SK-MEL-5 (cell line): ENCODE measurements at regions not wholly inside any gene's neighbourhood (a gene's known extent, or its start where the extent isn't known, plus 50 kb on each side); places are given as distances from the start of the nearest gene placed in this dataset.

Experiments
- DNase-seq: peaks from one replicate; pipeline ENCODE4 v3.0.0-alpha.2; 2016; ENCODE audit warnings: low read depth, low spot score
- in situ Hi-C: cut with HindIII; loops from 2 replicates; pipeline ENCODE4 v1.10.0; 2016; ENCODE audit warnings: low sequenced_read_pairs, high pct_unique_total_duplicates, low pct_unique_long_range_greater_than_20kb

- DNase-seq, result no peak
- in situ Hi-C loops, result no loop called here
These were observed 268.8 kb downstream of the CYP26B1 start for GRCh38 chr2:71878626-71879508.

GRCh38 chr2:71877636-71878035 is 270.0 kb downstream of the CYP26B1 start:
- in situ Hi-C loops, result no loop called here
- no peak for DNase-seq

GRCh38 chr2:71876542-71877451 is 270.9 kb downstream of the CYP26B1 start:
- in situ Hi-C loops, result no loop called here
- no peak for DNase-seq

- in situ Hi-C loops, result no loop called here
- DNase-seq, result no peak
These were observed 275.1 kb downstream of the CYP26B1 start for GRCh38 chr2:71872466-71873051.

GRCh38 chr2:71865391-71865965 is 282.2 kb downstream of the CYP26B1 start:
- in situ Hi-C loops, result no loop called here
- DNase-seq, result no peak

GRCh38 chr2:71864085-71864484 is 283.6 kb downstream of the CYP26B1 start:
- DNase-seq, result no peak
- in situ Hi-C loops, result no loop called here

GRCh38 chr2:71863396-71863795 is 284.3 kb downstream of the CYP26B1 start:
- in situ Hi-C loops, result no loop called here

GRCh38 chr2:71862921-71863320 is 284.7 kb downstream of the CYP26B1 start:
- in situ Hi-C loops, result no loop called here

More at GRCh38 chr2:71863396-71863795, 284.3 kb downstream of the CYP26B1 start:
- no peak for DNase-seq

GRCh38 chr2:71861186-71862160 is 286.2 kb downstream of the CYP26B1 start:
- DNase-seq, result no peak
- in situ Hi-C loops, result no loop called here

More at GRCh38 chr2:71862921-71863320, 284.7 kb downstream of the CYP26B1 start:
- no peak for DNase-seq

- DNase-seq, result no peak
- in situ Hi-C loops, result no loop called here
These were observed 287.2 kb downstream of the CYP26B1 start for GRCh38 chr2:71860381-71860926.

GRCh38 chr2:71859211-71859847 is 288.3 kb downstream of the CYP26B1 start:
- in situ Hi-C loops, result no loop called here
- no peak for DNase-seq

- no peak for DNase-seq
- in situ Hi-C loops, result no loop called here
These were observed 289.6 kb downstream of the CYP26B1 start for GRCh38 chr2:71858071-71858470.

GRCh38 chr2:71857636-71858035 is 290.0 kb downstream of the CYP26B1 start:
- DNase-seq, result no peak
- in situ Hi-C loops, result no loop called here

- in situ Hi-C loops, result no loop called here
- peak; percentile 9 for DNase-seq
These were observed 290.7 kb downstream of the CYP26B1 start for GRCh38 chr2:71856773-71857525.

GRCh38 chr2:71853858-71854257 is 293.8 kb downstream of the CYP26B1 start:
- DNase-seq, result no peak
- in situ Hi-C loops, result no loop called here
